Endothelial cell of umbilical vein (primary cell): ENCODE measurements at regions not wholly inside any gene's neighbourhood (a gene's known extent, or its start where the extent isn't known, plus 50 kb on each side); places are given as distances from the start of the nearest gene placed in this dataset.

Source experiments
- BruUV-seq: library from RNA; stranded (reverse); fragments of 400-500 nt; replicated peaks from 2 replicates; lab custom pipeline; 2021; lab: Mats Ljungman, UMichigan
- CTCF ChIA-PET: fragments of 300-600, 350-600 bp; sonication (Branson Sonifier 250); formaldehyde crosslinking; loops from one replicate; lab custom pipeline; 2021; ENCODE audit warnings: antibody characterized with exemption, inconsistent platforms; lab: Charles Lee
- POLR2A ChIA-PET: fragments of 300-600, 350-600 bp; sonication (Branson Sonifier 250); formaldehyde crosslinking; loops from one replicate; lab custom pipeline; 2021; ENCODE audit warnings: antibody characterized with exemption, inconsistent platforms; lab: Charles Lee
- DNase-seq: peaks from one replicate; pipeline ENCODE4 v3.0.0-alpha.2; 2011; ENCODE audit warnings: low read depth, low spot score
- FAIRE-seq: peaks from 2 replicates; lab custom pipeline; 2011; peaks lifted over from hg19 to GRCh38; lab: Jason Lieb, UNC
- H2AFZ ChIP-seq: 2 replicates; pipeline ENCODE4 v1.6.0; 2012; ENCODE audit warnings: low read depth, low read length, control low read depth, inconsistent platforms
- H3K27ac ChIP-seq: 2 replicates; pipeline ENCODE4 v1.5.1; 2011; ENCODE audit warnings: low read depth, mild to moderate bottlenecking, control low read depth, low read length, moderate library complexity; ENCODE audit not compliant: insufficient read depth
- H3K27me3 ChIP-seq, 2 experiments: 2 replicates each; pipeline versions ENCODE4 v1.6.0 to v1.6.1; 2011; ENCODE audit warnings: low read length in 2 of 2, mixed read lengths in 1 of 2; ENCODE audit not compliant: control insufficient read depth in 2 of 2, insufficient read depth in 2 of 2
- H3K36me3 ChIP-seq, 2 experiments: 2 replicates in 1 of 2; 3 replicates in 1 of 2; pipeline ENCODE4 v1.5.1; 2011; ENCODE audit warnings: low read length in 2 of 2, mild to moderate bottlenecking in 1 of 2, moderate library complexity in 1 of 2; ENCODE audit not compliant: control insufficient read depth in 2 of 2, insufficient read depth in 2 of 2; ENCODE audit errors: extremely low read depth in 1 of 2
- H3K4me1 ChIP-seq: 3 replicates; pipeline ENCODE4 v1.5.1; 2011; ENCODE audit warnings: mild to moderate bottlenecking, low read length; ENCODE audit not compliant: control insufficient read depth, insufficient read depth; ENCODE audit errors: extremely low read depth
- H3K4me2 ChIP-seq: 2 replicates; pipeline ENCODE4 v1.6.1; 2011; ENCODE audit warnings: low read length, control low read depth, mixed read lengths; ENCODE audit not compliant: insufficient read depth
- H3K4me3 ChIP-seq, 3 experiments: fragments of 200-600 bp in 1 of 3; sonication (generic), shearing (Covaris generic) in 1 of 3; replicated peaks in 1 of 3; 2 replicates each; pipeline ENCODE4 v1.5.1; 2011 to 2016; ENCODE audit warnings: control low read depth in 3 of 3, low read length in 3 of 3, mild to moderate bottlenecking in 2 of 3, inconsistent platforms in 1 of 3, low read depth in 1 of 3, moderate library complexity in 1 of 3; ENCODE audit not compliant: insufficient read depth in 1 of 3
- H3K79me2 ChIP-seq: 2 replicates; pipeline ENCODE4 v1.6.0; 2012; ENCODE audit warnings: low read length, inconsistent platforms; ENCODE audit not compliant: control insufficient read depth, insufficient read depth
- H3K9ac ChIP-seq: replicated peaks from 2 replicates; pipeline ENCODE3; 2011; ENCODE audit warnings: low read length, control low read depth; ENCODE audit not compliant: insufficient read depth; ENCODE audit errors: extremely low read depth
- H3K9me1 ChIP-seq: replicated peaks from 3 replicates; pipeline ENCODE4 v1.6.0; 2011; ENCODE audit warnings: mild to moderate bottlenecking, low read length; ENCODE audit not compliant: control insufficient read depth, insufficient read depth; ENCODE audit errors: extremely low read depth
- H3K9me3 ChIP-seq: replicated peaks from 2 replicates; pipeline ENCODE4 v1.5.1; 2012; ENCODE audit warnings: low read length, inconsistent platforms; ENCODE audit not compliant: control insufficient read depth, insufficient read depth
- H4K20me1 ChIP-seq: replicated peaks from 2 replicates; pipeline ENCODE3; 2011; ENCODE audit warnings: mild to moderate bottlenecking, low read length; ENCODE audit not compliant: control insufficient read depth, insufficient read depth; ENCODE audit errors: extremely low read depth
- JUN ChIP-seq: IDR thresholded peaks from 2 replicates; pipeline ENCODE4 v1.6.1; 2011; ENCODE audit warnings: borderline replicate concordance, low read depth; ENCODE audit not compliant: insufficient read length, insufficient read depth
- POLR2AphosphoS5 ChIP-seq: IDR thresholded peaks from 2 replicates; pipeline ENCODE4 v1.6.1; 2012; ENCODE audit warnings: low read depth, mild to moderate bottlenecking, control low read depth, low read length, moderate library complexity; ENCODE audit not compliant: insufficient read depth
- dilution Hi-C: fragments of 300-500 bp; cut with MboI; formaldehyde crosslinking; loops from one replicate; pipeline ENCODE4 v1.15.0; 2019; ENCODE audit warnings: low sequenced_read_pairs; ENCODE audit not compliant: extremely low pct_ligation_motif_present
- intact Hi-C: fragments of 100-400 bp; cut with micrococcal nuclease; formaldehyde crosslinking; loops from one replicate; pipeline ENCODE4 v1.10.0; 2022
- TF ChIP-seq, protein P1 (sequence below), 2 donors: IDR thresholded peaks; 1 replicate in 1 of 2; 2 replicates in 1 of 2; pipeline ENCODE4 v1.5.1; 2011; ENCODE audit warnings: low read length in 2 of 2, mild to moderate bottlenecking in 2 of 2, moderate library complexity in 2 of 2, control low read depth in 1 of 2, inconsistent platforms in 1 of 2, low read depth in 1 of 2; ENCODE audit not compliant: insufficient read depth in 1 of 2; ENCODE audit errors: extremely low read depth in 1 of 2

DNA sequence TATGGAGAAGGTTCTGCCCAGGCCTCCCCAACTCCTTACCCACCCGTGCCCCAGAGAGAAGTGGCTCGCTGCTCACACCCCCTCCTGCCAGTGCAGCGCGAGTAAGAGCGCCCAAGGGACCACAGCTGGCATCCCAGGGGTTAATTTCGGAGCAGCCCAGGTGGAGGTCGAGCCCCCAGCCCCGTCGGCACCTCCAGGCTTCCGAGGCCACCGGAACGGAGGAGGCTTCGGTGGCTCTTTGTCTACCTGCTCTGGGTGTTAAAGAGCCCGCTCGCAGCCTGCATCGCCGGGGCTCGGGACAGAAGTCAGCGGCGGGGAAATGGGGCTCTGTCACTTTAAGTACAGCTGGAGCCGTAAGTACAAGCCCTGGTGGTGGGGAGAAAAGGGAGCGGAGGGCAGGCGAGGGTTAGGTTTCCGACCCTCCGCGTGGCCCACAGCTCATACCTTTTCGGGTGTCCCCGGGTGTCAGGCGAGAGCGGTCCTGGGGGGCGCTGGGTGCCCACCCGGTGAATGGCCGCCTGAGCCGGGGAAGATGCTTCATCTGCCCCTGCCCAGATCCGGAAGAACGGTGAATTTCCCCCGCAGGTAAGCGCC lies 89.4 kb upstream of the IPO9 start:
- H4K20me1 ChIP-seq, result no peaks in the 10 kb centered on the region
- peak overlapping the region; percentile 87 for H3K4me2 ChIP-seq
- no peaks in the 10 kb centered on the region for H3K9me1 ChIP-seq
- FAIRE-seq (peak; percentile 74), DNase-seq (peak; percentile 61)
- peak overlapping the region; percentile 78 for H3K9ac ChIP-seq
- CTCF ChIA-PET, result interaction anchor here (0.8 to 14.5 kb wide), 15 partner anchors 9 to 178 kb away, joined by 3 to 139 read pairs (median 4); no protein-coding TSS in a partner anchor
- peak overlapping the region; percentile 44 for H3K27ac ChIP-seq
- intact Hi-C loops (loop anchor here (1.0 kb wide), 2 partner anchors 9 to 52 kb away; no protein-coding TSS in a partner anchor), dilution Hi-C loops (no loop called here)
- H3K36me3 ChIP-seq, result no peaks in the 10 kb centered on the region
- H3K4me3 ChIP-seq, result peak overlapping the region; percentile 69 to 92 (median 91)
- peaks cover 66% of the 10 kb centered on the region for H3K79me2 ChIP-seq
- no peaks in the 10 kb centered on the region for H3K27me3 ChIP-seq
- peaks cover 27% of the 10 kb centered on the region for H3K4me1 ChIP-seq
- peak overlapping the region; percentile 8 for H2AFZ ChIP-seq
- H3K9me3 ChIP-seq, result no peaks in the 10 kb centered on the region
- TF ChIP-seq JUN, result no peak
- TF ChIP-seq, protein P1, sequence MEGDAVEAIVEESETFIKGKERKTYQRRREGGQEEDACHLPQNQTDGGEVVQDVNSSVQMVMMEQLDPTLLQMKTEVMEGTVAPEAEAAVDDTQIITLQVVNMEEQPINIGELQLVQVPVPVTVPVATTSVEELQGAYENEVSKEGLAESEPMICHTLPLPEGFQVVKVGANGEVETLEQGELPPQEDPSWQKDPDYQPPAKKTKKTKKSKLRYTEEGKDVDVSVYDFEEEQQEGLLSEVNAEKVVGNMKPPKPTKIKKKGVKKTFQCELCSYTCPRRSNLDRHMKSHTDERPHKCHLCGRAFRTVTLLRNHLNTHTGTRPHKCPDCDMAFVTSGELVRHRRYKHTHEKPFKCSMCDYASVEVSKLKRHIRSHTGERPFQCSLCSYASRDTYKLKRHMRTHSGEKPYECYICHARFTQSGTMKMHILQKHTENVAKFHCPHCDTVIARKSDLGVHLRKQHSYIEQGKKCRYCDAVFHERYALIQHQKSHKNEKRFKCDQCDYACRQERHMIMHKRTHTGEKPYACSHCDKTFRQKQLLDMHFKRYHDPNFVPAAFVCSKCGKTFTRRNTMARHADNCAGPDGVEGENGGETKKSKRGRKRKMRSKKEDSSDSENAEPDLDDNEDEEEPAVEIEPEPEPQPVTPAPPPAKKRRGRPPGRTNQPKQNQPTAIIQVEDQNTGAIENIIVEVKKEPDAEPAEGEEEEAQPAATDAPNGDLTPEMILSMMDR (IDR thresholded peaks at IDR 0.05; ENCODE audit: extremely low read depth in 1 of 2, insufficient read depth in 1 of 2, low read depth in 1 of 2, low read length in 2 of 2), result peak in 1 of 2 donors; percentile 13
- TF ChIP-seq POLR2AphosphoS5, result peak; percentile 26
- BruUV-seq, result no TSS peak
- POLR2A ChIA-PET, result interaction anchor here (0.7 to 1.1 kb wide), 2 partner anchors 25 to 34 kb away, joined by 5 read pairs; no protein-coding TSS in a partner anchor
